H9 (cell line): ENCODE measurements at regions not wholly inside any gene's neighbourhood (a gene's known extent, or its start where the extent isn't known, plus 50 kb on each side); places are given as distances from the start of the nearest gene placed in this dataset.

Source experiments
- DNase-seq: peaks from one replicate; pipeline ENCODE4 v3.0.0-alpha.2; 2017
- H2AFZ ChIP-seq: one replicate; pipeline ENCODE4 v1.6.1; 2013; ENCODE audit warnings: mild to moderate bottlenecking, low read length, control low read depth, moderate library complexity
- H2AK5ac ChIP-seq: 2 replicates; pipeline ENCODE4 v1.6.1; 2013; ENCODE audit warnings: low read length, control low read depth, mixed read lengths; ENCODE audit not compliant: insufficient read length
- H2BK120ac ChIP-seq: one replicate; pipeline ENCODE4 v1.6.1; 2013; ENCODE audit warnings: low read depth, mild to moderate bottlenecking, low read length, control low read depth, inconsistent platforms; ENCODE audit not compliant: poor library complexity, severe bottlenecking
- H2BK12ac ChIP-seq: 2 replicates; pipeline ENCODE4 v1.6.1; 2013; ENCODE audit warnings: low read length, control low read depth, mixed read lengths, low read depth; ENCODE audit not compliant: insufficient read length
- H2BK15ac ChIP-seq: 2 replicates; pipeline ENCODE4 v1.6.1; 2013; ENCODE audit warnings: low read depth, low read length, control low read depth
- H2BK20ac ChIP-seq: one replicate; pipeline ENCODE4 v1.6.1; 2013; ENCODE audit warnings: low read depth, mild to moderate bottlenecking, low read length, control low read depth, inconsistent platforms; ENCODE audit not compliant: poor library complexity, severe bottlenecking
- H2BK5ac ChIP-seq: 2 replicates; pipeline ENCODE4 v1.6.1; 2013; ENCODE audit warnings: low read length, control low read depth, mixed read lengths; ENCODE audit not compliant: insufficient read length
- H3K14ac ChIP-seq: 2 replicates; pipeline ENCODE4 v1.6.1; 2013; ENCODE audit warnings: low read length, control low read depth; ENCODE audit not compliant: insufficient read depth
- H3K18ac ChIP-seq: 2 replicates; pipeline ENCODE4 v1.6.1; 2013; ENCODE audit warnings: low read depth, mild to moderate bottlenecking, mixed read lengths, low read length, control low read depth; ENCODE audit not compliant: insufficient read length
- H3K23ac ChIP-seq: 2 replicates; pipeline ENCODE4 v1.6.1; 2013; ENCODE audit warnings: low read length, control low read depth, mixed read lengths, low read depth; ENCODE audit not compliant: insufficient read length
- H3K23me2 ChIP-seq: 2 replicates; pipeline ENCODE4 v1.6.1; 2013; ENCODE audit warnings: low read depth, mild to moderate bottlenecking, mixed read lengths, low read length, control low read depth; ENCODE audit not compliant: insufficient read length, poor library complexity, severe bottlenecking
- H3K27ac ChIP-seq: 2 replicates; pipeline ENCODE4 v1.5.1; 2013; ENCODE audit warnings: low read length, control low read depth, mixed read lengths, low read depth; ENCODE audit not compliant: insufficient read length
- H3K27me3 ChIP-seq: 2 replicates; pipeline ENCODE4 v1.6.1; 2013; ENCODE audit warnings: low read length, control low read depth, inconsistent platforms; ENCODE audit not compliant: insufficient read depth
- H3K4ac ChIP-seq: 2 replicates; pipeline ENCODE4 v1.6.1; 2013; ENCODE audit warnings: low read depth, mild to moderate bottlenecking, control low read depth, inconsistent platforms, low read length, moderate library complexity
- H3K4me1 ChIP-seq: 2 replicates; pipeline ENCODE4 v1.6.1; 2013; ENCODE audit warnings: low read length, control low read depth, inconsistent platforms; ENCODE audit not compliant: insufficient read depth
- H3K4me2 ChIP-seq: 2 replicates; pipeline ENCODE4 v1.6.1; 2013; ENCODE audit warnings: low read length, control low read depth, mixed read lengths; ENCODE audit not compliant: insufficient read length, insufficient read depth
- H3K56ac ChIP-seq: 2 replicates; pipeline ENCODE4 v1.6.1; 2013; ENCODE audit warnings: low read depth, mild to moderate bottlenecking, mixed read lengths, low read length, control low read depth; ENCODE audit not compliant: insufficient read length
- H3K79me1 ChIP-seq: 2 replicates; pipeline ENCODE4 v1.6.1; 2013; ENCODE audit warnings: low read depth, mild to moderate bottlenecking, moderate library complexity, low read length, control low read depth, inconsistent platforms; ENCODE audit not compliant: insufficient read depth, poor library complexity, severe bottlenecking
- H3K79me2 ChIP-seq: 2 replicates; pipeline ENCODE4 v1.6.1; 2013; ENCODE audit warnings: low read length, control low read depth, inconsistent platforms; ENCODE audit not compliant: insufficient read depth
- H3K9ac ChIP-seq: 2 replicates; pipeline ENCODE4 v1.6.1; 2013; ENCODE audit warnings: low read length, control low read depth, mixed read lengths; ENCODE audit not compliant: insufficient read length; ENCODE audit errors: extremely low read depth
- H3K9me3 ChIP-seq: one replicate; pipeline ENCODE4 v1.6.1; 2013; ENCODE audit warnings: low read depth, low read length, inconsistent platforms; ENCODE audit not compliant: control insufficient read depth
- H3T11ph ChIP-seq: one replicate; pipeline ENCODE4 v1.6.1; 2013; ENCODE audit warnings: mild to moderate bottlenecking, low read length, control low read depth, inconsistent platforms
- H4K20me1 ChIP-seq: one replicate; pipeline ENCODE4 v1.6.1; 2013; ENCODE audit not compliant: control insufficient read depth, insufficient read length, insufficient read depth
- H4K5ac ChIP-seq: 2 replicates; pipeline ENCODE4 v1.6.1; 2013; ENCODE audit warnings: low read depth, mild to moderate bottlenecking, mixed read lengths, low read length, control low read depth; ENCODE audit not compliant: insufficient read length
- H4K8ac ChIP-seq: replicated peaks from 2 replicates; pipeline ENCODE4 v1.6.1; 2013; ENCODE audit warnings: low read length, control low read depth, mixed read lengths, low read depth; ENCODE audit not compliant: insufficient read length
- H4K91ac ChIP-seq: 2 replicates; pipeline ENCODE4 v1.6.1; 2013; ENCODE audit warnings: low read depth, mild to moderate bottlenecking, moderate library complexity, mixed read lengths, low read length, control low read depth; ENCODE audit not compliant: insufficient read length
- H3K27ac Mint-ChIP-seq, 3 experiments: 2 replicates in 2 of 3; 3 replicates in 1 of 3; pipeline ENCODE4 v1.8.0; 2020 to 2021; ENCODE audit warnings: mixed read lengths in 3 of 3, mild to moderate bottlenecking in 1 of 3, moderate library complexity in 1 of 3
- H3K27me3 Mint-ChIP-seq: 2 replicates; pipeline ENCODE4 v1.8.0; 2021; ENCODE audit warnings: low read depth, mild to moderate bottlenecking, moderate library complexity, mixed read lengths
- H3K36me3 Mint-ChIP-seq, 3 experiments: 2 replicates in 2 of 3; 3 replicates in 1 of 3; pipeline ENCODE4 v1.8.0; 2020 to 2021; ENCODE audit warnings: low read depth in 3 of 3, mixed read lengths in 3 of 3; ENCODE audit not compliant: insufficient read depth in 1 of 3
- H3K4me1 Mint-ChIP-seq, 2 experiments: 2 replicates each; pipeline ENCODE4 v1.8.0; 2020; ENCODE audit warnings: mixed read lengths in 2 of 2
- H3K4me3 Mint-ChIP-seq, 2 experiments: 2 replicates in 1 of 2; 3 replicates in 1 of 2; pipeline ENCODE4 v1.8.0; 2020 to 2021; ENCODE audit warnings: mild to moderate bottlenecking in 2 of 2, mixed read lengths in 2 of 2, moderate library complexity in 1 of 2
- H3K9me3 Mint-ChIP-seq, 2 experiments: 2 replicates in 1 of 2; 3 replicates in 1 of 2; pipeline ENCODE4 v1.8.0; 2020; ENCODE audit warnings: mild to moderate bottlenecking in 2 of 2, mixed read lengths in 2 of 2, moderate library complexity in 1 of 2
- WGBS: extraction: QIAGEN DNeasy Blood & Tissue Kit; methylation state at CpG from one replicate; pipeline ENCODE4 v1.1.7; 2013; ENCODE audit warnings: missing lambda C conversion rate, low lambda C conversion rate, mixed read lengths; ENCODE audit not compliant: insufficient read length; ENCODE audit errors: extremely low coverage; 5-methylcytosine and 5-hydroxymethylcytosine counted together
- TF ChIP-seq, protein P1 (sequence below): fragments of 200-600 bp; sonication (generic); conservative IDR thresholded peaks from 3 replicates; pipeline ENCODE4 v1.8.0; 2021; ENCODE audit warnings: antibody characterized with exemption, mild to moderate bottlenecking

DNA sequence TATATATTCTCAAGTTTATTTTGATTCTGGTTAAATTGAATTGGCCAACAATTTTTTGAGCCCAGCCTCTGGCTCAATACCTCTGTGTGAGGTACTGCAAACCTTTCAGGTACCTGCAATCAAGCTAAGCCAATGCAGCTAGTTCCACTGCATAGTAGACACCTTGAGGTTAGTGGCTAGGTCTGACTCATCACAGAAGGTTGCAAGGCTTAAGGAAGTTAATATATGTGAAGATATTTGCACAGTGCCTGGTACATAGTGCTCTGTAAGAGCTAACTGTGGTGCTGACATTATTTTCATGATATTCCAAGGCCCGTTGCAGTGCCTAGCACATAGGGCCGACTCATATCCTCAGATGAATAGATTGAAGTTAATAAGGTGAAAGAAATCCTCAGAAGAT, 330.5 kb upstream of the KAZN start:
- H3T11ph ChIP-seq = no peak overlapping the region
- no CpG with 5 or more reads among the region's 2 CpGs for WGBS
- no peak overlapping the region for H2BK15ac ChIP-seq
- Mint-ChIP-seq H3K27ac (no peak overlapping the region), H3K36me3 (0 out of 7 replicates have a peak, but pooled peaks cover 0 to 4% (median 2%) of the 10 kb centered on the region in 3 experiments), H3K4me1 (peaks cover 6 to 7% of the 10 kb centered on the region in 2 experiments; a peak in 3 of 4 replicates), H3K27me3 (no peaks in the 10 kb centered on the region; the same call in 1 of the 2 replicates), H3K9me3 (peaks cover 3 to 5% of the 10 kb centered on the region in 2 experiments; a peak in 2 of 5 replicates), H3K4me3 (no peak overlapping the region)
- no peaks in the 10 kb centered on the region for H3K9me3 ChIP-seq
- H3K79me1 ChIP-seq = no peaks in the 10 kb centered on the region
- no peak overlapping the region for H3K4me2 ChIP-seq
- H2BK12ac ChIP-seq = no peak overlapping the region
- H3K23me2 ChIP-seq = no peaks in the 10 kb centered on the region
- H3K4ac ChIP-seq = no peak overlapping the region
- no peak overlapping the region for H3K14ac ChIP-seq
- H3K18ac ChIP-seq = no peak overlapping the region
- no peak overlapping the region for H2BK120ac ChIP-seq
- H3K79me2 ChIP-seq = no peaks in the 10 kb centered on the region
- H2AFZ ChIP-seq = no peak overlapping the region
- no peaks in the 10 kb centered on the region for H4K20me1 ChIP-seq
- DNase-seq = no peak
- TF ChIP-seq, protein P1, sequence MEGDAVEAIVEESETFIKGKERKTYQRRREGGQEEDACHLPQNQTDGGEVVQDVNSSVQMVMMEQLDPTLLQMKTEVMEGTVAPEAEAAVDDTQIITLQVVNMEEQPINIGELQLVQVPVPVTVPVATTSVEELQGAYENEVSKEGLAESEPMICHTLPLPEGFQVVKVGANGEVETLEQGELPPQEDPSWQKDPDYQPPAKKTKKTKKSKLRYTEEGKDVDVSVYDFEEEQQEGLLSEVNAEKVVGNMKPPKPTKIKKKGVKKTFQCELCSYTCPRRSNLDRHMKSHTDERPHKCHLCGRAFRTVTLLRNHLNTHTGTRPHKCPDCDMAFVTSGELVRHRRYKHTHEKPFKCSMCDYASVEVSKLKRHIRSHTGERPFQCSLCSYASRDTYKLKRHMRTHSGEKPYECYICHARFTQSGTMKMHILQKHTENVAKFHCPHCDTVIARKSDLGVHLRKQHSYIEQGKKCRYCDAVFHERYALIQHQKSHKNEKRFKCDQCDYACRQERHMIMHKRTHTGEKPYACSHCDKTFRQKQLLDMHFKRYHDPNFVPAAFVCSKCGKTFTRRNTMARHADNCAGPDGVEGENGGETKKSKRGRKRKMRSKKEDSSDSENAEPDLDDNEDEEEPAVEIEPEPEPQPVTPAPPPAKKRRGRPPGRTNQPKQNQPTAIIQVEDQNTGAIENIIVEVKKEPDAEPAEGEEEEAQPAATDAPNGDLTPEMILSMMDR = no peak
- no peak overlapping the region for H4K91ac ChIP-seq
- no peak overlapping the region for H2BK5ac ChIP-seq
- no peak overlapping the region for H2AK5ac ChIP-seq
- no peak overlapping the region for H3K56ac ChIP-seq
- H2BK20ac ChIP-seq = no peak overlapping the region
- H3K9ac ChIP-seq = no peak overlapping the region
- H3K27ac ChIP-seq = no peak overlapping the region
- H3K27me3 ChIP-seq = no peaks in the 10 kb centered on the region
- H3K4me1 ChIP-seq = peaks cover 3% of the 10 kb centered on the region; the same call in 1 of the 2 replicates
- no peak overlapping the region for H3K23ac ChIP-seq
- H4K5ac ChIP-seq = no peak overlapping the region
- no peak overlapping the region for H4K8ac ChIP-seq
